ENCODE measurements at regions not wholly inside any gene's neighbourhood (a gene's known extent, or its start where the extent isn't known, plus 50 kb on each side); places are given as distances from the start of the nearest gene placed in this dataset.

GRCh38 chr10:21270976-21271375 lies 254.5 kb downstream of the SKIDA1 start:
- Histone ChIP-seq H3K4me2 (ENCODE audit: extremely low read depth, insufficient read depth, low read length) (no peak overlapping the region), H3K9ac (ENCODE audit: insufficient read depth, low read length) (no peak overlapping the region), H3K36me3 (ENCODE audit: control insufficient read depth, insufficient read depth, low read length) (no peaks in the 10 kb centered on the region), H4K20me1 (ENCODE audit: control insufficient read depth, extremely low read depth, insufficient read depth, low read length) (no peaks in the 10 kb centered on the region), H3K4me3 (replicated peaks in 1 of 4; ENCODE audit: control extremely low read depth in 1 of 4, insufficient read depth in 1 of 4, low read depth in 3 of 4, low read length in 4 of 4) (no peak overlapping the region), H3K9me3 (ENCODE audit: control insufficient read depth, insufficient read depth, low read depth, low read length) (no peaks in the 10 kb centered on the region), H2AFZ (ENCODE audit: low read length) (no peak overlapping the region), H3K79me2 (ENCODE audit: control insufficient read depth, insufficient read depth, low read length) (no peaks in the 10 kb centered on the region), H3K27ac (ENCODE audit: insufficient read depth, low read length) (no peak overlapping the region), H3K27me3 (ENCODE audit: control insufficient read depth, insufficient read depth, low read length) (no peaks in the 10 kb centered on the region), H3K4me1 (ENCODE audit: control insufficient read depth, extremely low read depth, insufficient read depth, low read length) (no peaks in the 10 kb centered on the region)
- no peak for DNase-seq (ENCODE audit: low read depth in 2 of 2)
- TF ChIP-seq CTCF (conservative IDR thresholded peaks at IDR 0.05 in 1 of 2, IDR thresholded peaks at IDR 0.05 in 1 of 2; ENCODE audit: low read depth in 1 of 2, low read length in 2 of 2) (no peak), EZH2 (IDR thresholded peaks at IDR 0.05; ENCODE audit: low read length, missing control alignments) (no peak)

- Histone ChIP-seq H3K4me3 (replicated peaks in 1 of 4; ENCODE audit: control extremely low read depth in 1 of 4, insufficient read depth in 1 of 4, low read depth in 3 of 4, low read length in 4 of 4) (no peak overlapping the region), H3K4me1 (ENCODE audit: control insufficient read depth, extremely low read depth, insufficient read depth, low read length) (no peaks in the 10 kb centered on the region), H3K36me3 (ENCODE audit: control insufficient read depth, insufficient read depth, low read length) (no peaks in the 10 kb centered on the region), H3K4me2 (ENCODE audit: extremely low read depth, insufficient read depth, low read length) (no peak overlapping the region), H3K27ac (ENCODE audit: insufficient read depth, low read length) (no peak overlapping the region), H2AFZ (ENCODE audit: low read length) (no peak overlapping the region), H3K9ac (ENCODE audit: insufficient read depth, low read length) (no peak overlapping the region), H3K79me2 (ENCODE audit: control insufficient read depth, insufficient read depth, low read length) (no peaks in the 10 kb centered on the region), H4K20me1 (ENCODE audit: control insufficient read depth, extremely low read depth, insufficient read depth, low read length) (no peaks in the 10 kb centered on the region), H3K27me3 (ENCODE audit: control insufficient read depth, insufficient read depth, low read length) (no peaks in the 10 kb centered on the region), H3K9me3 (ENCODE audit: control insufficient read depth, insufficient read depth, low read depth, low read length) (no peaks in the 10 kb centered on the region)
- TF ChIP-seq EZH2 (IDR thresholded peaks at IDR 0.05; ENCODE audit: low read length, missing control alignments) (no peak), CTCF (conservative IDR thresholded peaks at IDR 0.05 in 1 of 2, IDR thresholded peaks at IDR 0.05 in 1 of 2; ENCODE audit: low read depth in 1 of 2, low read length in 2 of 2) (no peak)
- no peak for DNase-seq (ENCODE audit: low read depth in 2 of 2)
These were observed 256.2 kb downstream of the SKIDA1 start for GRCh38 chr10:21269289-21269688.

GRCh38 chr10:21265622-21266021 lies 259.9 kb downstream of the SKIDA1 start:
- no peak overlapping the region for H3K4me2 ChIP-seq (ENCODE audit: extremely low read depth, insufficient read depth, low read length)
- H4K20me1 ChIP-seq (ENCODE audit: control insufficient read depth, extremely low read depth, insufficient read depth, low read length): no peaks in the 10 kb centered on the region

More at GRCh38 chr10:21265622-21266021, 259.9 kb downstream of the SKIDA1 start:
- H3K36me3 ChIP-seq (ENCODE audit: control insufficient read depth, insufficient read depth, low read length): no peaks in the 10 kb centered on the region
- TF ChIP-seq EZH2 (IDR thresholded peaks at IDR 0.05; ENCODE audit: low read length, missing control alignments): no peak
- no peak for TF ChIP-seq CTCF (conservative IDR thresholded peaks at IDR 0.05 in 1 of 2, IDR thresholded peaks at IDR 0.05 in 1 of 2; ENCODE audit: low read depth in 1 of 2, low read length in 2 of 2)
- H3K27me3 ChIP-seq (ENCODE audit: control insufficient read depth, insufficient read depth, low read length): no peaks in the 10 kb centered on the region
- DNase-seq (ENCODE audit: low read depth in 2 of 2): peak; percentile 58 to 59
- H3K4me3 ChIP-seq (replicated peaks in 1 of 4; ENCODE audit: control extremely low read depth in 1 of 4, insufficient read depth in 1 of 4, low read depth in 3 of 4, low read length in 4 of 4): no peak overlapping the region
- no peak overlapping the region for H3K27ac ChIP-seq (ENCODE audit: insufficient read depth, low read length)
- H3K9me3 ChIP-seq (ENCODE audit: control insufficient read depth, insufficient read depth, low read depth, low read length): no peaks in the 10 kb centered on the region
- H2AFZ ChIP-seq (ENCODE audit: low read length): no peak overlapping the region
- H3K4me1 ChIP-seq (ENCODE audit: control insufficient read depth, extremely low read depth, insufficient read depth, low read length): no peaks in the 10 kb centered on the region
- H3K9ac ChIP-seq (ENCODE audit: insufficient read depth, low read length): no peak overlapping the region
- no peaks in the 10 kb centered on the region for H3K79me2 ChIP-seq (ENCODE audit: control insufficient read depth, insufficient read depth, low read length)
